ENCODE measurements at regions not wholly inside any gene's neighbourhood (a gene's known extent, or its start where the extent isn't known, plus 50 kb on each side); places are given as distances from the start of the nearest gene placed in this dataset.

- TF ChIP-seq CTCF (IDR thresholded peaks at IDR 0.05) (no peak), POLR2A (IDR thresholded peaks at IDR 0.05; ENCODE audit: low read depth) (no peak), POLR2AphosphoS5 (IDR thresholded peaks at IDR 0.05) (no peak)
Measured at GRCh38 chrX:96433409-96434077, 251.1 kb upstream of the DIAPH2 start.

Measured in esophagus muscularis mucosa (tissue), 3 donors.